ENCODE measurements at regions not wholly inside any gene's neighbourhood (a gene's known extent, or its start where the extent isn't known, plus 50 kb on each side); places are given as distances from the start of the nearest gene placed in this dataset.
"Not testable (repeated sequence)": the region's sequence is repeated elsewhere in the genome, so short reads cannot be mapped to it uniquely, and the experiment has no call there.

DNA sequence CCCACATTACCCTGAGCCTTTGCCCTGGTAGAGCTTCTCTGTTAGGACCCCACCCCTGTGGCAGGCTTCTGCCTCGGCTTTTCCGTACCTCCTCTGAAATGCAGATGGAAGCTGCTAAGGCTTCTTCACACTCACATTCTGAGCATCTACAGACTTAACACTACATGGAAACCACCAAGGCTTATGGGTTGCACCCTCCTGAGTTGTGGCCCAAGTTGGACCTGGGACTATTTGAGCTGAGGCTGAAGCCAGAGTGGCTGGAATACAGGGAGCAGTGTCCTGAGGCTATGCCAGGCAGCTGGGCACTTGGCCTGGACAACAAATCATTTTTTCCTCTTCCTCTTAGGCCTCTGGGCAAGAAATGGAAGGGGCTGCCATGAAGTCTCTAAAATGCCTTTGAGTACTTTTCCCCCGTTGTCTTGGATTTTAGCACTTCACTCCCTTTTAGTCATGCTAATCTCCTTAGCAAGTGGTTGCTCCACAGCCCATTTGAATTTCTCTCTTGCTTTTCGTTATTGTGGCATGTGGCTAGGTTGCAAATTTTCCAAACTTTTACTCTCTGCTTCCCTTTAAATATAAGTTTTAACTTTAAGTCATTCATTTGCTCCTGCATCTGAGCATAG lies 114.8 kb upstream of the FIBIN start:
- no peak overlapping the region for H3K4me3 ChIP-seq (replicated peaks in 1 of 2; ENCODE audit: low read depth in 2 of 2, low read length in 2 of 2)
- DNase-seq (ENCODE audit: low read depth in 2 of 2) = no peak
- no peak for TF ChIP-seq CTCF (IDR thresholded peaks at IDR 0.05; ENCODE audit: low read depth, low read length)

DNA sequence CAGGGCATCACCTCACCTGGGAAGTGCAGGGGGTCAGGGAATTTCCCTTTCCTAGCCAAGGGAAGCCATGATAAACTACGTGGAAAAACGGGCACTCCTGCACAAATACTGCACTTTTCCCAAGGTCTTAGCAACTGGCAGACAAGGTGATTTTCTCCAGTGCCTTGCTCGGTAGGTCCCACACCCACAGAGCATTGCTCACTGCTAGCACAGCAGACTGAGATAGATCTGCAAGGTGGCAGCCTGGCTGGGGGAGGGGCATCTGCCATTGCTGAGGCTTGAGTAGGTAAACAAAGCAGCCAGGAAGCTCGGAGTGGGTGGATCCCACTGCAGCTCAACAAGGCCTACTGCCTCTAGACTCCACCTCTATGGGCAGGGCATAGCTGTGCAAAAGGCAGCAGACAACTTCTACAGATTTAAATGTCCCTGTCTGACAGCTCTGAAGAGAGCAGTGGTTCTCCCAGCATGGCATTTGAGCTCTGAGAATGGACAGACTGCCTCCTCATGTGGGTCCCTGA lies 111.5 kb upstream of the FIBIN start:
- not testable (repeated sequence) for DNase-seq (ENCODE audit: low read depth in 2 of 2); H3K4me3 ChIP-seq (replicated peaks in 1 of 2; ENCODE audit: low read depth in 2 of 2, low read length in 2 of 2)

GRCh38 chr11:26891501-26891900 lies 102.4 kb upstream of the FIBIN start:
- no peak for TF ChIP-seq CTCF (IDR thresholded peaks at IDR 0.05; ENCODE audit: low read depth, low read length)
- H3K4me3 ChIP-seq (replicated peaks in 1 of 2; ENCODE audit: low read depth in 2 of 2, low read length in 2 of 2) = no peak overlapping the region
- DNase-seq (ENCODE audit: low read depth in 2 of 2) = no peak

DNA sequence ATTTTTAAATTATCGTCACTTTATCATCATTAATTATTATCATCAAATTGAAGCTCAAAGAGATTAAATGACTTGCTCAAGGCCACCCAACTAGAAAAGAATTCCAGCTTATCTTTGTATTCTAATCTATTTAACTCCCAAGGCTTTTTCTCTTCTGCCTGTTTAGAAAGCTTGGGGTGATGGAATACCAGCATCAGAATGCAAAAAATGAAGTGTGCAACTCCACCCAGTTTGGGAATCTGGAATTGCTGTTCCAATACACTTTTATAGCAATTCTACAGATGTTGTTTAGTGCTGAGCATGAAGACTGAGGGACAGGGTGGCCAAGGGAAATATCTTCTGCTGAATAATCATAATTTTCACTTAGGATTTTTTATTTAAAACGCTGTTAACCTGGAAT lies 97.2 kb upstream of the FIBIN start:
- H3K4me3 ChIP-seq (replicated peaks in 1 of 2; ENCODE audit: low read depth in 2 of 2, low read length in 2 of 2) = no peak overlapping the region
- DNase-seq (ENCODE audit: low read depth in 2 of 2) = peak in 1 of 2 donors; percentile 26
- TF ChIP-seq CTCF (IDR thresholded peaks at IDR 0.05; ENCODE audit: low read depth, low read length) = no peak

DNA sequence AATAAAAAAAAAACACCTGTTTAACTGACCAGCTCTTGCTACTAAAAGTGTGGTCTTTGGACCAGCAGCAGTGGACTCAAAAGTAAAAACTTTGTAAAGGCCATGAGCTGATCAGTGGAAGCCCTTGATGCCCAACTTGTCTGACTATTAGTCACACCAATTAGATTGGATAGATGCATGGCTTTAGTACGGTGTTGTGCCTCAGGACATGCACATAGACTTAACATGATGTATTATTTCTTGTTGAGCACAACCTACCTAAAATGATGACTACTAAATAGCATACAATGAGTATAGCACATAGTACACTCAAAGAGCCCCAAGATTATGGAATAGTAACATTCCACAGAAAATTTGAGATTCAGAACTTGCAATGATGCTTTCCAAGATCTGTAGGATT lies 95.1 kb upstream of the FIBIN start:
- no peak for DNase-seq (ENCODE audit: low read depth in 2 of 2)
- TF ChIP-seq CTCF (IDR thresholded peaks at IDR 0.05; ENCODE audit: low read depth, low read length) = no peak
- no peak overlapping the region for H3K4me3 ChIP-seq (replicated peaks in 1 of 2; ENCODE audit: low read depth in 2 of 2, low read length in 2 of 2)

DNA sequence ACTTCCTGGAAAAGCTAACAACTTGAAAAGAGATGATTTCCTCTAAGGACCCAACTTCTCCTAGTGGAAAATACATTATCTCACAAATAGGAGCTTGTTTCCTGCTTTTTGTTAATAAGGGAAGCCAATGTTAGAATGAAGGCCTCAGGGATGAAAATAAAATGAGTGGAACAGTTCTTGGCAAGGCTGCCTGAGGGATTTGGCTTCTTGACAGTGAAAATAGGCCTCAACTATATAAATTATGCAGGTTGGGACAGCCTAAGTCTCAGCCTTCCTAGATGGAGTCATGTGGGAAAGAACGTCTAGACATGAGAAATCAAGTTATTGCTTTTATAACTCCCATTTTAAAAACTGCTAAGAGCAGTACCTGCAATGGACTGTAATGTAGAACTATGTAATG lies 92.8 kb upstream of the FIBIN start:
- peak; percentile 16 to 46 for DNase-seq (ENCODE audit: low read depth in 2 of 2)
- no peak overlapping the region for H3K4me3 ChIP-seq (replicated peaks in 1 of 2; ENCODE audit: low read depth in 2 of 2, low read length in 2 of 2)
- no peak for TF ChIP-seq CTCF (IDR thresholded peaks at IDR 0.05; ENCODE audit: low read depth, low read length)

DNA sequence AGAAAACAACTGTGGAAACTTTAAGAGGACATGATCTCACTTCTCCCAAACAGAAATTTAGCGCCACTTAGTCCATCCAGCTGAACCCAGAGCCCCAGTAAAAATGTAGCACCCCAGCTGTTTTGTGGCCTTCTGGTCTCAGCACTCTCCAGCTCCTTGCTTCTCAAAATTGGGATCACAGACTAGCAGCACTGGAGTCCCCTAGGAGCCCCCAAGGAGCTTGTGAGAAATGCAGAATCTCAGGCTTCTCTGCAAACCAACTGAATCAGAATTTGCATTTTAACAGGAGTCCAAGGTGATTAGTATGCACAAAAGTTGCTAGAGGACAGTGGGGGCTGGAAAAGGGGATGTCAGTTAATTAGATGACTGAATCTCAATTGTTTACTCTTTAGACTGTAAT lies 89.8 kb upstream of the FIBIN start:
- no peak overlapping the region for H3K4me3 ChIP-seq (replicated peaks in 1 of 2; ENCODE audit: low read depth in 2 of 2, low read length in 2 of 2)
- no peak for DNase-seq (ENCODE audit: low read depth in 2 of 2)

More for the DNA sequence above, 89.8 kb upstream of the FIBIN start:
- no peak for TF ChIP-seq CTCF (IDR thresholded peaks at IDR 0.05; ENCODE audit: low read depth, low read length)

Measured in cardiac fibroblast (primary cell).